ENCODE measurements at regions not wholly inside any gene's neighbourhood (a gene's known extent, or its start where the extent isn't known, plus 50 kb on each side); places are given as distances from the start of the nearest gene placed in this dataset.

DNA sequence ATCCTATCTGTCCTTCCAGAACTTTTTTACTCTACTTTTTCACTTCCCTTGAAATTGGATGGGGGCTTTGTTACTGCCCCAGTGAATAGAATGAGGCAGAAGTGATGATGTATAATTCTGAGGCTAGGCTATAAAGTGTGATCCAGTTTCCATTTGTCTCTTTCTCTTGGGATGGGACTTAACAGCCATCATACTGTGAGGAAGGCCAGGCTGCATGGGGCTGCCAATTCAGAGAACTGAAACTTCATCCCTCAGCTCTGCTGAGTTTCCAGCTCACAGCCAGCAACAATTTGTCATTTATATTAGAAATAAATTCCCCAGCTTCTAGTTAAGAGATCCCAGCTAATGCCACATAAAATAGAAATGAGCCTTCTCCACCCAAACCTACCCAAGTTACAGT, 504.0 kb upstream of the TGFBR2 start:
- H3K27me3 Mint-ChIP-seq (ENCODE audit: low read depth), result no peaks in the 10 kb centered on the region
- peak overlapping the region; percentile 40 for H3K27ac Mint-ChIP-seq
- no peak overlapping the region for H3K4me3 Mint-ChIP-seq
- peaks cover 16% of the 10 kb centered on the region for H3K36me3 Mint-ChIP-seq
- TF ChIP-seq, protein P1, sequence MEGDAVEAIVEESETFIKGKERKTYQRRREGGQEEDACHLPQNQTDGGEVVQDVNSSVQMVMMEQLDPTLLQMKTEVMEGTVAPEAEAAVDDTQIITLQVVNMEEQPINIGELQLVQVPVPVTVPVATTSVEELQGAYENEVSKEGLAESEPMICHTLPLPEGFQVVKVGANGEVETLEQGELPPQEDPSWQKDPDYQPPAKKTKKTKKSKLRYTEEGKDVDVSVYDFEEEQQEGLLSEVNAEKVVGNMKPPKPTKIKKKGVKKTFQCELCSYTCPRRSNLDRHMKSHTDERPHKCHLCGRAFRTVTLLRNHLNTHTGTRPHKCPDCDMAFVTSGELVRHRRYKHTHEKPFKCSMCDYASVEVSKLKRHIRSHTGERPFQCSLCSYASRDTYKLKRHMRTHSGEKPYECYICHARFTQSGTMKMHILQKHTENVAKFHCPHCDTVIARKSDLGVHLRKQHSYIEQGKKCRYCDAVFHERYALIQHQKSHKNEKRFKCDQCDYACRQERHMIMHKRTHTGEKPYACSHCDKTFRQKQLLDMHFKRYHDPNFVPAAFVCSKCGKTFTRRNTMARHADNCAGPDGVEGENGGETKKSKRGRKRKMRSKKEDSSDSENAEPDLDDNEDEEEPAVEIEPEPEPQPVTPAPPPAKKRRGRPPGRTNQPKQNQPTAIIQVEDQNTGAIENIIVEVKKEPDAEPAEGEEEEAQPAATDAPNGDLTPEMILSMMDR (IDR thresholded peaks at IDR 0.05; ENCODE audit: unreplicated experiment), result no peak
- H3K4me1 Mint-ChIP-seq, result peaks cover 20% of the 10 kb centered on the region
- peaks cover 30% of the 10 kb centered on the region for H3K9me3 Mint-ChIP-seq
- DNase-seq (ENCODE audit: low spot score in 2 of 2, unreplicated experiment in 2 of 2), result no peak

DNA sequence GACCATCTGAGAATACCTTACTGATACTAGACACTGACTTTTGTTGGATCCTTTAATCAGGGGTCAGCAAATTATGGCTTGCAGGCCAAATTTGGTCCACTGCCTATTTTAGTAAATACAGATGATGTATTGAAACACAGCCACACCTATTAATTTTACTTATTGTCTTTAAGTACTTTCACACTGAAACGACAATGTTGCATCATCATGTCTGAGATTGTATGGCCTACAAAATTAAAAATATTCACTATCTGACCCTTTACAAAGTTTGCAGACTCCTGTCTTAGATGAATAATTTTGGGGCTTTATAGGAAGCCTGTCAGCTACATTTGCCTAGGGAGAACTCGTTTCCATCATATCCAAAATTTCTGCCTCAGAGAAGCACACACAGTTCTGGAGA, 503.2 kb upstream of the TGFBR2 start:
- Mint-ChIP-seq H3K27me3 (ENCODE audit: low read depth) (no peaks in the 10 kb centered on the region), H3K36me3 (peaks cover 16% of the 10 kb centered on the region), H3K9me3 (peaks cover 30% of the 10 kb centered on the region), H3K27ac (no peak overlapping the region), H3K4me3 (no peak overlapping the region), H3K4me1 (peaks cover 19% of the 10 kb centered on the region)
- DNase-seq (ENCODE audit: low spot score in 2 of 2, unreplicated experiment in 2 of 2), result no peak
- TF ChIP-seq, protein P1 (IDR thresholded peaks at IDR 0.05; ENCODE audit: unreplicated experiment), result no peak

DNA sequence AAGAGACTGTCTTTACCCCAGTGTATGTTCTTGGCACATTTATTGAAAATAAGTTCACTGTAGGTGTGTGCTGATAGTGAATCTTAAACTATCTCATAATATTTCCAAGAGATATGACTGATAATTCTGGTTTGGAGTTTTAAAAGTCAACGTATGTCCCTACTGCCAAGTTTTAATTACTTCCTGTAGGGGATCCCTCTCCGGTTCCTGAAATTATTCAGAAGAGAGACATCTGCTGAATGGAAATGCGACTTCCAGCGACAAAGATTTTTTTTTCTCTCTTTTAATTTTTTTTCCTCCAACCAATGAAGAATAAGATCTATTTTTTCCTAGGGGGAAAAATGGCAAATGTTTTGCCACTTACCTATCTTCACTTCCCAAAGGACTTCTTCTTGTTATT, 498.9 kb upstream of the TGFBR2 start:
- Mint-ChIP-seq H3K27me3 (ENCODE audit: low read depth) (no peaks in the 10 kb centered on the region), H3K27ac (no peak overlapping the region), H3K4me1 (peaks cover 7% of the 10 kb centered on the region), H3K4me3 (no peak overlapping the region), H3K9me3 (peaks cover 30% of the 10 kb centered on the region), H3K36me3 (peaks cover 16% of the 10 kb centered on the region)
- TF ChIP-seq, protein P1 (IDR thresholded peaks at IDR 0.05; ENCODE audit: unreplicated experiment), result no peak
- no peak for DNase-seq (ENCODE audit: low spot score in 2 of 2, unreplicated experiment in 2 of 2)

DNA sequence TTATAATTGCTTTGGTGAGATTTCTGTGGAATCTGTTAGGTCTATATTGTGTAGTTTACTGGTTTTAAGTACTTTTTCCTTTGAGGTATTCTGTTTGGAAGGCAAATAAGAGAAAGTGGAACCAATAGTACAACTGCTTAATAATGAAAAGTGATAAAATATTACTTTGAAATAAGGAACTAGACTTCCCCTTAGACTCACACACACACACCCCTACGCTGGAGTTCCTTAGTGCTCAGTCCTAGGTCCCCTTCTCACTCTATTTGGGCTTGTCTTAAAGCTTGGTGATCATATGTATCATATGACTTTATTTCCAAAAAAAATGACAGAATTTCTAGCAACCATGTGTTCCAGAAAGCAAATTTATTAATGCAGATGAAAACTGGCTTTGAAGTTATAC, 494.0 kb upstream of the TGFBR2 start:
- H3K27me3 Mint-ChIP-seq (ENCODE audit: low read depth), result no peaks in the 10 kb centered on the region

DNA sequence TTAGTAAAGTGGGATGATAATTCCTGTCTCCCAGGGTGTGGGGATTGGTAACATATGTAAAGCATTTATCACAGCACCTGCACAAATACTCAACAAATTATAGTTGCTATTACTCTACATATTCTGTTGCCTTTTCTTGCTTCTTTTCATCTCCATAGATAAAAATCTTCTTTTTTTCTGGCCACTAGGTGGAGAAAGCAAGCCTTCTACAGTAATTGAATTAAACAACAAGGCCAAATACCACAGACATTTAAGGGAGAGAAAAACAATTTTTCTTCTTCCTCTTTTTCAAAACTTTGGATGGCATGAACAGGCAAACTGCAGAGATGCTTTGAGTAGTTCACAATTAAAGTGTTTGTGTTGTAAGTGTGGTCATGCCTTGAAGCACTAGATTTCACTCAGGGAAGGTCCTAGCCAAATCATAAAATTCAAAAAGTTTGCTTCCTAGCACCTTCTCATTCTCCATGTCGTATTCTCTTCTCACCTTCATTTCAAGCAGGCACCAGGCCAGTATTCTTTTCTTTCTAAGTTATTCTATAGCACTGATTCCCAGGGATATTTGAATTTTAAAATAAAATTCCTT, 493.4 kb upstream of the TGFBR2 start:
- H3K9me3 Mint-ChIP-seq, result no peaks in the 10 kb centered on the region
- H3K36me3 Mint-ChIP-seq, result no peaks in the 10 kb centered on the region
- TF ChIP-seq, protein P1 (IDR thresholded peaks at IDR 0.05; ENCODE audit: unreplicated experiment), result peak; percentile 70
- H3K27ac Mint-ChIP-seq, result no peak overlapping the region
- H3K4me3 Mint-ChIP-seq, result no peak overlapping the region
- H3K27me3 Mint-ChIP-seq (ENCODE audit: low read depth), result no peaks in the 10 kb centered on the region
- no peak for DNase-seq (ENCODE audit: low spot score in 2 of 2, unreplicated experiment in 2 of 2)
- peaks cover 21% of the 10 kb centered on the region for H3K4me1 Mint-ChIP-seq

More for the DNA sequence above, 494.0 kb upstream of the TGFBR2 start:
- no peaks in the 10 kb centered on the region for H3K36me3 Mint-ChIP-seq
- no peak overlapping the region for H3K4me3 Mint-ChIP-seq
- peaks cover 21% of the 10 kb centered on the region for H3K4me1 Mint-ChIP-seq
- TF ChIP-seq, protein P1 (IDR thresholded peaks at IDR 0.05; ENCODE audit: unreplicated experiment), result no peak
- no peak overlapping the region for H3K27ac Mint-ChIP-seq
- no peaks in the 10 kb centered on the region for H3K9me3 Mint-ChIP-seq
- no peak for DNase-seq (ENCODE audit: low spot score in 2 of 2, unreplicated experiment in 2 of 2)

DNA sequence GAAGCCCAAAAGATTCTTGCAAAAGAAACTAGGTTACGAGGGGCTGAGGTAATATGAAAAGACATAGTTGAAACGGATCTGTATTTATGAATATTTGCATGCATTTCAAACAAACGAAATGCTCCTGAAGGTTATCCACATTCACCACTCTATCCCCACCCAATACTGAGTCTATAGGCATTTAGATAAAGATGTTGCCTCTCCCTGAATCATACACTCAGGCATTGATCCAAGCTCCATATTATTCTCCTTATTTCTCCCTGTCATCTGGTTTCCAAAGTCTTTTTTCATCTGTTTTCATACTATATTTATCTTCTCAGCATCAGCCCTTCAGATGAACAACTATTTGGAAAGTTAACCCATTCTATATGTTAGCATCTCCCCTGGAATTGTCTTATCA, 492.5 kb upstream of the TGFBR2 start:
- Mint-ChIP-seq H3K4me1 (peaks cover 21% of the 10 kb centered on the region), H3K27me3 (ENCODE audit: low read depth) (no peaks in the 10 kb centered on the region), H3K4me3 (no peak overlapping the region), H3K9me3 (no peaks in the 10 kb centered on the region), H3K27ac (no peak overlapping the region), H3K36me3 (no peaks in the 10 kb centered on the region)
- TF ChIP-seq, protein P1 (IDR thresholded peaks at IDR 0.05; ENCODE audit: unreplicated experiment), result no peak
- no peak for DNase-seq (ENCODE audit: low spot score in 2 of 2, unreplicated experiment in 2 of 2)
